ENCODE measurements at regions not wholly inside any gene's neighbourhood (a gene's known extent, or its start where the extent isn't known, plus 50 kb on each side); places are given as distances from the start of the nearest gene placed in this dataset.

DNA sequence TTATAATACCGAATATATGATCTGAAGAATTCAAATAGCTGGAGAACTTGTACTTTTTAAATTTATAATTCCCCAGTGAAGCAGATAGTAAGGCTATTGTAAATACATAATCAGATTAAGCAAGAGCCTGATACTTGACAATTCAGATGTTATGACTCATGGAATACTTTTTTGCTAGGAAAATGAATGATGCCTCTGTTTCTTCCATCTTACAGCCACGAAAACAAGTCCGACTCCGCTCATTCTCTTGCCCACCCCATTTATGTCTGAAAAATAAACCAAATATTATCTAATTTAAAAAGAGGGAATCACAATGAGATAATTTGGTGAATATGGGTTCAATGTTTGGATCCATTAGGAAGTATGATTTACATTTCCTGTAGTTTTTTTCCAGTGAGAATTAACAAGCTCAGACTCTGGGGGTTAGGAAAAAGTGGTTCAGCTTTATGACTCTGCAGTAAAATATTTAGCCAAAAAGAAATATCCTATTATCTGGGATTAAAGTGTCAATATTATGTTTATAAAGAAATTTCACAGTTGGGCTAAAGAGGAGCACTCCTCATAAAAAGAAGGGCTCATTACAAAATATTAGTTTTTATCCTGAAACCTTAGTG, 50.4 kb upstream of the DAB1 start (continued):
- TF ChIP-seq FOSL2 (IDR thresholded peaks at IDR 0.05; ENCODE audit: borderline replicate concordance, low read depth) = peak; percentile 76
- no peak for TF ChIP-seq TAF1 (IDR thresholded peaks at IDR 0.05; ENCODE audit: borderline replicate concordance, low read depth, low read length)
- TF ChIP-seq MEF2A (IDR thresholded peaks at IDR 0.05; ENCODE audit: borderline replicate concordance, low read depth) = 0 out of 2 replicates have a peak, but pooled peaks have one; percentile 11
- no peak for TF ChIP-seq REST (IDR thresholded peaks at IDR 0.05; ENCODE audit: low read depth, low read length)

Small RNAs in the stretch of these regions (small RNA-seq; reads per million reads assigned to genes)
- gene AL445193.1 = 0 reads per million in 7 experiments

Data from SK-N-SH (cell line).